Ovary (tissue), 7 donors: ENCODE measurements at regions not wholly inside any gene's neighbourhood (a gene's known extent, or its start where the extent isn't known, plus 50 kb on each side); places are given as distances from the start of the nearest gene placed in this dataset.
A peak's percentile ranks its signal among the peaks of the same experiment; 100 is the strongest.

Experiments
- DNase-seq, 5 donors: peaks; one replicate each; pipeline ENCODE4 v3.0.0-alpha.2; 2019 to 2020
- H3K27ac ChIP-seq, 2 donors: fragments of 200-600 bp; one replicate each; pipeline versions ENCODE4 v1.5.1 to v1.8.0; 2019 to 2022
- H3K27me3 ChIP-seq: fragments of 200-600 bp; one replicate; pipeline ENCODE4 v1.8.0; 2022
- H3K36me3 ChIP-seq: fragments of 200-600 bp; sonication (generic); one replicate; pipeline ENCODE4 v1.5.1; 2019
- H3K4me1 ChIP-seq: one replicate; pipeline ENCODE4 v1.8.1; 2013; ENCODE audit warnings: mild to moderate bottlenecking, moderate library complexity; ENCODE audit not compliant: insufficient read depth
- H3K4me3 ChIP-seq: fragments of 200-600 bp; sonication (generic); one replicate; pipeline ENCODE4 v1.5.1; 2017
- H3K9me3 ChIP-seq, 2 donors: fragments of 200-600 bp in 1 of 2; sonication (generic) in 1 of 2; one replicate each; pipeline versions ENCODE4 v1.5.1 to v1.8.1; 2013 to 2019; ENCODE audit warnings: mild to moderate bottlenecking in 1 of 2, moderate library complexity in 1 of 2
- EP300 ChIP-seq: sonication (generic); formaldehyde crosslinking; IDR thresholded peaks from one replicate; pipeline ENCODE4 v1.6.1; 2017; ENCODE audit warnings: antibody characterized with exemption
- POLR2A ChIP-seq: fragments of 450-650 bp; IDR thresholded peaks from one replicate; pipeline ENCODE4 v1.6.1; 2017; ENCODE audit warnings: antibody characterized with exemption, mild to moderate bottlenecking, moderate library complexity
- WGBS, 3 donors: extraction: QIAGEN DNeasy Blood & Tissue Kit in 1 of 3; methylation state at CpG; one replicate each; pipeline versions ENCODE4 v1.1.5 to v1.1.7; 2013 to 2017; 5-methylcytosine and 5-hydroxymethylcytosine counted together
- intact Hi-C, 4 donors: fragments of 100-400 bp; cut with DNase I; formaldehyde crosslinking; loops; one replicate each; pipeline versions ENCODE4 v1.11.0 to v1.15.1; 2022 to 2023
- TF ChIP-seq, protein P1 (sequence below), 3 donors: fragments of 450-650 bp in 2 of 3; fragments of 200-600 bp in 1 of 3; IDR thresholded peaks; one replicate each; pipeline versions ENCODE4 v1.5.1 to v1.8.0; 2016 to 2022; ENCODE audit warnings: antibody characterized with exemption in 3 of 3, mild to moderate bottlenecking in 1 of 3
- donor health status: DM: no; HTN: no; CAD: no; lungs with moderate emphysema.
- donor health status: DM: no; HTN: no; CAD: no.
- donor health status: Bipolar disorder and iron deficiency.
- donor health status: DM: no; HTN: no; CAD: no.
- donor health status: DM: yes; HTN: yes; CAD: no.

DNA sequence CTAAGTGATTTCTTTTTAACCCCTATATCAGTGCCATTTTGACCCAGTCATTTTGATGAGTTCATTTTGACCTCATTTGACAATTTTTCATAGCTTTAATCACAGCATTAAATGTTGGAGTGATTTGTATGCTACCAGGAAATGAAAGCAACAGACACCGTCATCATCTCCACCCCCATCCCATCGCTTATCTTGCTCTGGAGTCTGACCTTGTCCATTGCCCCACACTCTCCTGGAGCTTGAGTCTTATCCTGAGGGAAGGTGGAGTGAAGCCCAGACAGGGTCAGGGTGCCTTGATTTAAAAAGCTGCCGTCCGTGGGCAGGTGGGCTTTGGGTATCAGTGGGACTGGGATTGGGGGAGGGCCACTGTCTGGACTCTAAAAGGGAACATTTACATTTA lies 94.7 kb upstream of the JCAD start:
- no peak for DNase-seq
- no peaks in the 10 kb centered on the region for H3K27me3 ChIP-seq
- H3K4me1 ChIP-seq: no peaks in the 10 kb centered on the region
- WGBS, 3 donors: 50 to 64% (median 62%) methylated on average over 4 of the region's 4 CpGs
- H3K9me3 ChIP-seq: no peaks in the 10 kb centered on the region
- TF ChIP-seq EP300 (no peak), POLR2A (no peak)
- TF ChIP-seq, protein P1, sequence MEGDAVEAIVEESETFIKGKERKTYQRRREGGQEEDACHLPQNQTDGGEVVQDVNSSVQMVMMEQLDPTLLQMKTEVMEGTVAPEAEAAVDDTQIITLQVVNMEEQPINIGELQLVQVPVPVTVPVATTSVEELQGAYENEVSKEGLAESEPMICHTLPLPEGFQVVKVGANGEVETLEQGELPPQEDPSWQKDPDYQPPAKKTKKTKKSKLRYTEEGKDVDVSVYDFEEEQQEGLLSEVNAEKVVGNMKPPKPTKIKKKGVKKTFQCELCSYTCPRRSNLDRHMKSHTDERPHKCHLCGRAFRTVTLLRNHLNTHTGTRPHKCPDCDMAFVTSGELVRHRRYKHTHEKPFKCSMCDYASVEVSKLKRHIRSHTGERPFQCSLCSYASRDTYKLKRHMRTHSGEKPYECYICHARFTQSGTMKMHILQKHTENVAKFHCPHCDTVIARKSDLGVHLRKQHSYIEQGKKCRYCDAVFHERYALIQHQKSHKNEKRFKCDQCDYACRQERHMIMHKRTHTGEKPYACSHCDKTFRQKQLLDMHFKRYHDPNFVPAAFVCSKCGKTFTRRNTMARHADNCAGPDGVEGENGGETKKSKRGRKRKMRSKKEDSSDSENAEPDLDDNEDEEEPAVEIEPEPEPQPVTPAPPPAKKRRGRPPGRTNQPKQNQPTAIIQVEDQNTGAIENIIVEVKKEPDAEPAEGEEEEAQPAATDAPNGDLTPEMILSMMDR (IDR thresholded peaks at IDR 0.05): no peak
- no peak overlapping the region for H3K27ac ChIP-seq
- no peaks in the 10 kb centered on the region for H3K36me3 ChIP-seq
- no peak overlapping the region for H3K4me3 ChIP-seq
- intact Hi-C loops: no loop called here

DNA sequence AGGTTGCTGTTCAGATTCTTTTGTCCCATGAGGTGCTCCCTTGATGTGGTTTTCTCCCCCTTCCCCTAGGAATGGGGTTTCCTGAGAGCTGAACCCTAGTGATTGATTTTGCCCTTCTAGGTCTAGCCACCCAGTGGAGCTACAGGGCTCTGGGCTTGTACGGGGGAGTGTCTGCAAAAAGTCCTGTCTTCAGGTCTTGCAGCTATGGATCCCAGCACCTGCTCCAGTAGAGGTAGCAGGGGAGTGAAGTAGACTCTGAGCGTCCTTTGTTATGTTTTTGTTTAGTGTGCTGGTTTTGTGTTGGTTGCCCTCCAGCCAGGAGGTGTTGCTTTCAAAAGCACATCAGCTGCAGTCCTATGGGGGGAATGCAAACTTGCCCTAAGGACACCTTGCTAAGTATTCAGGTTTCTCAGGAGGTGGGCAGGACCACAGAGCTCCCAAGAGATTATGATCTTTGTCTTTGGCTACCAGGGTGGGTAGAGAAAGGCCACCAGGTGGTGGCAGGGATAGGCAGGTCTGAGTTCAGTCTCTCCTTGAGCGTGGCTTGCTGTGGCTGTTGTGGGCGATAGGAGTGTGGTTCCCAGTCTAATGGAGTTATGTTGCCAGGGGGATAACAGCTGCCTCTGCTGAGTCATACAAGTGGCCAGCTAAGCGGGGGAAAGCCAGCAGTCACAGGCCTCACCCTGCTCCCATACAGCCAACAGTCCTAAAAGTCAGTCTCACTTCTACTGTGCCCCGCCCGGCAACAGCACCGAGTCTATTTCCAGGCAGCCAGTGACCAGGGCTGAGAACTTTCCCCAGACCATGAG lies 92.4 kb upstream of the JCAD start:
- no peaks in the 10 kb centered on the region for H3K27me3 ChIP-seq
- H3K36me3 ChIP-seq: no peaks in the 10 kb centered on the region
- no peaks in the 10 kb centered on the region for H3K9me3 ChIP-seq
- DNase-seq: no peak
- H3K27ac ChIP-seq: no peak overlapping the region
- intact Hi-C loops: no loop called here
- H3K4me3 ChIP-seq: no peak overlapping the region
- no peak for TF ChIP-seq EP300
- TF ChIP-seq POLR2A: no peak
- TF ChIP-seq, protein P1 (IDR thresholded peaks at IDR 0.05): no peak
- no peaks in the 10 kb centered on the region for H3K4me1 ChIP-seq
- WGBS, 3 donors: 75 to 82% (median 78%) methylated on average over 8 of the region's 8 CpGs

DNA sequence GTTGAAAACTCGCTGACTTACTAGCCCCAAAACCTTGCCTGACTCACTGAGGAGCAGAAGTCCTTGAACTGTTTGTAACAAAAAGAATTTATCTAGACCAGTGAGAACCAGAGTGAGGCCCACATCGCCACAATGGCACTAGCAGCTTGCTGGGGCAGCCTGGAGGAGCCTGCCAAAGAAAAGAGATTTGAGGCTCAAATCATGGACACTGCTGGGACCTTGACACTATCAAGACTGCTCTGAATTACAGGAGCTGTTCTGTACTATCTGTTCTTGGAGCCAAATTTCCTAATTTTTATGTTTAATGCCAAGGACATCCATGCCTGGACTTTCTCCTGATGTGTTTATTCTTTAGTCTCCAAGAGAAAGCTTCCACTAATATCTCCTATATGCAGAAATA lies 82.0 kb upstream of the JCAD start:
- 10 to 32% (median 13%) methylated on average over 2 of the region's 2 CpGs for WGBS, 3 donors
- no peaks in the 10 kb centered on the region for H3K27me3 ChIP-seq
- H3K36me3 ChIP-seq: no peaks in the 10 kb centered on the region
- no peak overlapping the region for H3K4me3 ChIP-seq
- peak in 4 of 5 donors; percentile 24 to 57 (median 43) for DNase-seq
- H3K4me1 ChIP-seq: no peaks in the 10 kb centered on the region
- no peaks in the 10 kb centered on the region for H3K9me3 ChIP-seq
- intact Hi-C loops: no loop called here
- no peak overlapping the region for H3K27ac ChIP-seq
- TF ChIP-seq EP300: no peak
- TF ChIP-seq, protein P1 (IDR thresholded peaks at IDR 0.05): no peak
- no peak for TF ChIP-seq POLR2A

DNA sequence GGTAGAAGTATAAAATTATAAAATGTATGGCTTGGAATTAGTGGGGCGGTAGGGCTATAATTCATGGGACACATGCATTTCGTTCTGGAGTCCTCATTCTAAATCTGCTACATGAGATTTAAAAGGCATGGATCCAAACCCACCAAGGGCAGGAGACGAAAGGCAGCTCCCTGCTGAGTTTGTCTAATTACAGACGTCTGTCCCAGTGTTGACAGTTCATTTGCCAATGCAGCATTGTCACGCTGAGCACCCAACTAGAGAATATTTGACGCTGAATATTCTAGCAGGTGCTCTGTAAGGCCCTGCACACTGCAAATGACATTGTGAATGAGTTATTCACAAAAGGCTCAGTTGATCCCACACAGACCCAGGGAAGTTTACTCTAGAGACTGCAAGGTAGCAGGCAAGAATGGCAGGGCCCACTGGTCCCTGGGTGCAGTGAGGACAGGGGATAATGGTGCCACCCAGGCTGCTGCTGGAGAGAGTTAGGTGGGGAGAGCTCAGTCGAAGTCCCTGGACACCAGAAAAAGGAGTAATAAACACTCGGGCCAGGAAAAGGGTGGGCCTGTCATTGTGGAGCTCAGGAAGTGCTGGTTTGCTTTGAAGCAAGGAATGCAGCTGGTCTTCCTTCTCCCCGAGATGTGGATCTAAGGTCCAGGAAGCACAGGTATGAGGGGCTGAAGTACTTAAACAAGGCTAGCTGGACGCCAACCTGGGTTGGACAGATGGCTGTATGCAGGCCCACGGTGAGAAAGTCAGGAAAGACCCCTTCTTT lies 75.0 kb upstream of the JCAD start:
- no peaks in the 10 kb centered on the region for H3K9me3 ChIP-seq
- no peaks in the 10 kb centered on the region for H3K4me1 ChIP-seq
- H3K36me3 ChIP-seq: no peaks in the 10 kb centered on the region
- no peaks in the 10 kb centered on the region for H3K27me3 ChIP-seq
- WGBS, 3 donors: 79 to 83% (median 79%) methylated on average over 11 of the region's 11 CpGs
- intact Hi-C loops: no loop called here
- TF ChIP-seq POLR2A (no peak), EP300 (no peak)
- TF ChIP-seq, protein P1 (IDR thresholded peaks at IDR 0.05): no peak
- H3K27ac ChIP-seq: no peak overlapping the region
- H3K4me3 ChIP-seq: no peak overlapping the region
- DNase-seq: no peak
